ENCODE measurements at regions not wholly inside any gene's neighbourhood (a gene's known extent, or its start where the extent isn't known, plus 50 kb on each side); places are given as distances from the start of the nearest gene placed in this dataset.

- POLR2A ChIA-PET: no interaction called here
- Mint-ChIP-seq H3K27me3 (ENCODE audit: insufficient read depth, unreplicated experiment) (no peaks in the 10 kb centered on the region), H3K4me3 (ENCODE audit: unreplicated experiment) (no peak overlapping the region), H3K27ac (ENCODE audit: unreplicated experiment) (no peak overlapping the region), H3K4me1 (ENCODE audit: low read depth, unreplicated experiment) (no peaks in the 10 kb centered on the region), H3K36me3 (ENCODE audit: insufficient read depth, unreplicated experiment) (no peaks in the 10 kb centered on the region), H3K9me3 (ENCODE audit: unreplicated experiment) (no peaks in the 10 kb centered on the region)
- CTCF ChIA-PET: no interaction called here
- no peak for TF ChIP-seq CTCF (IDR thresholded peaks at IDR 0.05; ENCODE audit: insufficient read depth in 1 of 2, low read depth in 1 of 2, low read length in 1 of 2, severe bottlenecking in 1 of 2, unreplicated experiment in 1 of 2)
- no peak overlapping the region for H3K4me3 ChIP-seq (ENCODE audit: low read depth, low read length)
- no peak for DNase-seq
- no peaks in the 10 kb centered on the region for H3K36me3 ChIP-seq (ENCODE audit: control insufficient read depth, insufficient read depth, low read length)
- intact Hi-C loops (cut with micrococcal nuclease; ENCODE audit: unreplicated experiment): no loop called here
- no peaks in the 10 kb centered on the region for H3K27me3 ChIP-seq (replicated peaks; ENCODE audit: control insufficient read depth, insufficient read depth, low read length)
- no peaks in the 10 kb centered on the region for H3K4me1 ChIP-seq
- BruUV-seq (replicated peaks): no TSS peak
- H3K9me3 ChIP-seq: no peaks in the 10 kb centered on the region
Measured at GRCh38 chr9:111110805-111111204, 72.5 kb upstream of the LPAR1 start.

GRCh38 chr9:111108946-111109345 is 70.7 kb upstream of the LPAR1 start:
- Mint-ChIP-seq H3K4me1 (ENCODE audit: low read depth, unreplicated experiment) (no peaks in the 10 kb centered on the region), H3K4me3 (ENCODE audit: unreplicated experiment) (no peak overlapping the region), H3K36me3 (ENCODE audit: insufficient read depth, unreplicated experiment) (no peaks in the 10 kb centered on the region), H3K27me3 (ENCODE audit: insufficient read depth, unreplicated experiment) (no peaks in the 10 kb centered on the region), H3K27ac (ENCODE audit: unreplicated experiment) (no peak overlapping the region), H3K9me3 (ENCODE audit: unreplicated experiment) (no peaks in the 10 kb centered on the region)
- POLR2A ChIA-PET: no interaction called here
- no peaks in the 10 kb centered on the region for H3K9me3 ChIP-seq
- intact Hi-C loops (cut with micrococcal nuclease; ENCODE audit: unreplicated experiment): no loop called here
- no peak overlapping the region for H3K4me3 ChIP-seq (ENCODE audit: low read depth, low read length)
- CTCF ChIA-PET: no interaction called here
- no peak for TF ChIP-seq CTCF (IDR thresholded peaks at IDR 0.05; ENCODE audit: insufficient read depth in 1 of 2, low read depth in 1 of 2, low read length in 1 of 2, severe bottlenecking in 1 of 2, unreplicated experiment in 1 of 2)
- no TSS peak for BruUV-seq (replicated peaks)
- no peaks in the 10 kb centered on the region for H3K36me3 ChIP-seq (ENCODE audit: control insufficient read depth, insufficient read depth, low read length)
- no peaks in the 10 kb centered on the region for H3K27me3 ChIP-seq (replicated peaks; ENCODE audit: control insufficient read depth, insufficient read depth, low read length)
- DNase-seq: no peak
- H3K4me1 ChIP-seq: no peaks in the 10 kb centered on the region

GRCh38 chr9:111107141-111107540 is 68.9 kb upstream of the LPAR1 start:
- Mint-ChIP-seq H3K27me3 (ENCODE audit: insufficient read depth, unreplicated experiment) (no peaks in the 10 kb centered on the region), H3K9me3 (ENCODE audit: unreplicated experiment) (no peaks in the 10 kb centered on the region), H3K27ac (ENCODE audit: unreplicated experiment) (no peak overlapping the region), H3K36me3 (ENCODE audit: insufficient read depth, unreplicated experiment) (no peaks in the 10 kb centered on the region), H3K4me3 (ENCODE audit: unreplicated experiment) (no peak overlapping the region), H3K4me1 (ENCODE audit: low read depth, unreplicated experiment) (no peaks in the 10 kb centered on the region)
- Histone ChIP-seq H3K36me3 (ENCODE audit: control insufficient read depth, insufficient read depth, low read length) (no peaks in the 10 kb centered on the region), H3K9me3 (no peaks in the 10 kb centered on the region), H3K4me1 (no peaks in the 10 kb centered on the region), H3K4me3 (ENCODE audit: low read depth, low read length) (no peak overlapping the region), H3K27me3 (replicated peaks; ENCODE audit: control insufficient read depth, insufficient read depth, low read length) (no peaks in the 10 kb centered on the region)
- TF ChIP-seq CTCF (IDR thresholded peaks at IDR 0.05; ENCODE audit: insufficient read depth in 1 of 2, low read depth in 1 of 2, low read length in 1 of 2, severe bottlenecking in 1 of 2, unreplicated experiment in 1 of 2): no peak
- ChIA-PET POLR2A (no interaction called here), CTCF (no interaction called here)
- intact Hi-C loops (cut with micrococcal nuclease; ENCODE audit: unreplicated experiment): no loop called here
- DNase-seq: no peak
- BruUV-seq (replicated peaks): no TSS peak

All from Caco-2 (cell line).